SJCRH30 (cell line): ENCODE measurements at regions not wholly inside any gene's neighbourhood (a gene's known extent, or its start where the extent isn't known, plus 50 kb on each side); places are given as distances from the start of the nearest gene placed in this dataset.

Experiments
- DNase-seq, 2 experiments: peaks; one replicate each; pipeline ENCODE4 v3.0.0-alpha.2; 2015 to 2020
- H3K27ac ChIP-seq: fragments of 250-450 bp; sonication (Bioruptor Pico); 2 replicates; pipeline ENCODE4 v1.5.1; 2020; ENCODE audit warnings: mild to moderate bottlenecking, moderate library complexity
- H3K27me3 ChIP-seq: fragments of 250-450 bp; sonication (Bioruptor Pico); 2 replicates; pipeline ENCODE4 v1.5.1; 2020; ENCODE audit warnings: mild to moderate bottlenecking, moderate library complexity
- H3K36me3 ChIP-seq: fragments of 250-450 bp; sonication (Bioruptor Pico); 2 replicates; pipeline ENCODE4 v1.5.1; 2020; ENCODE audit warnings: mild to moderate bottlenecking, moderate library complexity
- H3K4me1 ChIP-seq: fragments of 250-450 bp; sonication (Bioruptor Pico); 2 replicates; pipeline ENCODE4 v1.5.1; 2020; ENCODE audit warnings: mild to moderate bottlenecking, moderate library complexity
- H3K4me3 ChIP-seq: fragments of 250-450 bp; sonication (Bioruptor Pico); 2 replicates; pipeline ENCODE4 v1.5.1; 2020; ENCODE audit warnings: mild to moderate bottlenecking, moderate library complexity
- H3K9me3 ChIP-seq: fragments of 250-450 bp; sonication (Bioruptor Pico); replicated peaks from 2 replicates; pipeline ENCODE4 v1.5.1; 2020; ENCODE audit warnings: mild to moderate bottlenecking, moderate library complexity

GRCh38 chr16:85453703-85454102 is 159.4 kb upstream of the GSE1 start:
- no peak overlapping the region for H3K27ac ChIP-seq
- H3K9me3 ChIP-seq, result no peaks in the 10 kb centered on the region
- no peak for DNase-seq
- H3K4me3 ChIP-seq, result no peak overlapping the region
- peaks cover 37% of the 10 kb centered on the region for H3K4me1 ChIP-seq
- no peaks in the 10 kb centered on the region for H3K27me3 ChIP-seq
- no peaks in the 10 kb centered on the region for H3K36me3 ChIP-seq

- H3K27ac ChIP-seq, result no peak overlapping the region
- no peak for DNase-seq
- H3K36me3 ChIP-seq, result no peaks in the 10 kb centered on the region
- H3K27me3 ChIP-seq, result no peaks in the 10 kb centered on the region
- H3K4me1 ChIP-seq, result peaks cover 32% of the 10 kb centered on the region
- H3K9me3 ChIP-seq, result no peaks in the 10 kb centered on the region
- no peak overlapping the region for H3K4me3 ChIP-seq
Observed at GRCh38 chr16:85454171-85454872, 158.8 kb upstream of the GSE1 start.

- no peak for DNase-seq
- H3K36me3 ChIP-seq, result no peaks in the 10 kb centered on the region
- H3K9me3 ChIP-seq, result no peaks in the 10 kb centered on the region
- H3K27me3 ChIP-seq, result no peaks in the 10 kb centered on the region
- no peak overlapping the region for H3K27ac ChIP-seq
- H3K4me1 ChIP-seq, result peaks cover 24% of the 10 kb centered on the region
- no peak overlapping the region for H3K4me3 ChIP-seq
Observed at GRCh38 chr16:85455534-85455933, 157.6 kb upstream of the GSE1 start.

GRCh38 chr16:85457366-85457765 is 155.8 kb upstream of the GSE1 start:
- H3K4me3 ChIP-seq, result no peak overlapping the region

GRCh38 chr16:85458968-85459367 is 154.2 kb upstream of the GSE1 start:
- no peak overlapping the region for H3K27ac ChIP-seq
- no peaks in the 10 kb centered on the region for H3K27me3 ChIP-seq
- no peak overlapping the region for H3K4me3 ChIP-seq

More at GRCh38 chr16:85457366-85457765, 155.8 kb upstream of the GSE1 start:
- no peaks in the 10 kb centered on the region for H3K27me3 ChIP-seq
- no peaks in the 10 kb centered on the region for H3K36me3 ChIP-seq
- no peaks in the 10 kb centered on the region for H3K9me3 ChIP-seq
- H3K27ac ChIP-seq, result no peak overlapping the region
- DNase-seq, result no peak
- H3K4me1 ChIP-seq, result peaks cover 34% of the 10 kb centered on the region

GRCh38 chr16:85459529-85460251 is 153.4 kb upstream of the GSE1 start:
- no peak for DNase-seq
- no peaks in the 10 kb centered on the region for H3K36me3 ChIP-seq
- peaks cover 23% of the 10 kb centered on the region for H3K4me1 ChIP-seq
- no peaks in the 10 kb centered on the region for H3K9me3 ChIP-seq
- H3K27me3 ChIP-seq, result no peaks in the 10 kb centered on the region
- H3K27ac ChIP-seq, result no peak overlapping the region
- H3K4me3 ChIP-seq, result no peak overlapping the region

More at GRCh38 chr16:85458968-85459367, 154.2 kb upstream of the GSE1 start:
- no peaks in the 10 kb centered on the region for H3K9me3 ChIP-seq
- no peaks in the 10 kb centered on the region for H3K36me3 ChIP-seq
- peaks cover 23% of the 10 kb centered on the region for H3K4me1 ChIP-seq
- DNase-seq, result no peak

- Histone ChIP-seq H3K4me3 (no peak overlapping the region), H3K36me3 (no peaks in the 10 kb centered on the region), H3K9me3 (no peaks in the 10 kb centered on the region), H3K27ac (peak overlapping the region; percentile 44; the same call in 1 of the 2 replicates), H3K27me3 (no peaks in the 10 kb centered on the region), H3K4me1 (peaks cover 24% of the 10 kb centered on the region)
- DNase-seq, result peak; percentile 46 to 61
Observed at GRCh38 chr16:85460252-85461021, 152.7 kb upstream of the GSE1 start.

GRCh38 chr16:85461022-85461813 is 151.9 kb upstream of the GSE1 start:
- no peaks in the 10 kb centered on the region for H3K9me3 ChIP-seq
- no peaks in the 10 kb centered on the region for H3K27me3 ChIP-seq
- peak; percentile 65 to 69 for DNase-seq
- H3K27ac ChIP-seq, result peak overlapping the region; percentile 44; the same call in 1 of the 2 replicates
- peaks cover 32% of the 10 kb centered on the region for H3K4me1 ChIP-seq
- no peaks in the 10 kb centered on the region for H3K36me3 ChIP-seq
- H3K4me3 ChIP-seq, result peak overlapping the region; percentile 46

- Histone ChIP-seq H3K4me1 (peaks cover 33% of the 10 kb centered on the region), H3K36me3 (no peaks in the 10 kb centered on the region), H3K27me3 (no peaks in the 10 kb centered on the region), H3K9me3 (no peaks in the 10 kb centered on the region), H3K27ac (peak overlapping the region; percentile 29; the same call in 1 of the 2 replicates), H3K4me3 (peak overlapping the region; percentile 46)
- DNase-seq, result peak; percentile 44 to 55
Observed at GRCh38 chr16:85461814-85462713, 151.1 kb upstream of the GSE1 start.

GRCh38 chr16:85462714-85463611 is 150.2 kb upstream of the GSE1 start:
- Histone ChIP-seq H3K27ac (no peak overlapping the region), H3K9me3 (no peaks in the 10 kb centered on the region), H3K36me3 (no peaks in the 10 kb centered on the region), H3K27me3 (no peaks in the 10 kb centered on the region), H3K4me3 (peak overlapping the region; percentile 48), H3K4me1 (peaks cover 33% of the 10 kb centered on the region)
- no peak for DNase-seq

GRCh38 chr16:85463672-85464382 is 149.3 kb upstream of the GSE1 start:
- Histone ChIP-seq H3K4me3 (no peak overlapping the region), H3K36me3 (no peaks in the 10 kb centered on the region), H3K27ac (no peak overlapping the region), H3K27me3 (no peaks in the 10 kb centered on the region), H3K4me1 (peaks cover 33% of the 10 kb centered on the region), H3K9me3 (no peaks in the 10 kb centered on the region)
- DNase-seq, result no peak
